ENCODE measurements at regions not wholly inside any gene's neighbourhood (a gene's known extent, or its start where the extent isn't known, plus 50 kb on each side); places are given as distances from the start of the nearest gene placed in this dataset.

DNA sequence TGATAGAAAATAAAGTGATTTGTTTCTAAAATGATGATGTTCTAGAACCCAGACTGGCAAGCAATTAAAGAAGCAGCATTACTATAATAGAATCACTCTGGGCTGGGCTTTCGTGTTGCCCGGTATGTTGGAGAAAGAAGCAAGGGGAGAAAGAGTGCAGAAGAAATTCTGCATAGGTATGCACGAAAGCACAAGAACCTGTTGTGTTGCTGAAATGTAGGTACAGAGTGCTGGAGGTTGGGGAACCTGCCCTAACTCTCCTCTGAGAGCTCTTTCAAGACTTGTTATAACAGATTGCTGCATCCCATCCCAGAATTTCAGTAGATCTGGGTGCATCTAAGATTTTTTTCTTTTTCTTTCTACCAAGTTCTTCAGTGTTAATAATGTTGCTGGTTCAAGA, 95.7 kb upstream of the DACH1 start:
- Histone ChIP-seq H3K27ac (ENCODE audit: low read depth, low read length, severe bottlenecking) (no peak overlapping the region), H3K36me3 (ENCODE audit: control insufficient read depth, insufficient read depth, low read length) (no peaks in the 10 kb centered on the region)
- 78 to 89% methylated on average over 3 of the region's 3 CpGs for WGBS, 2 experiments (ENCODE audit: insufficient coverage in 2 of 2)

GRCh38 chr13:71962126-71962525, 95.1 kb upstream of the DACH1 start:
- WGBS, 2 experiments (ENCODE audit: insufficient coverage in 2 of 2) = no CpG with 5 or more reads among the region's 2 CpGs
- Histone ChIP-seq H3K27ac (ENCODE audit: low read depth, low read length, severe bottlenecking) (no peak overlapping the region), H3K4me3 (ENCODE audit: extremely low read depth, insufficient read depth, low read length, poor library complexity, severe bottlenecking) (no peak overlapping the region)

More for the DNA sequence above, 95.7 kb upstream of the DACH1 start:
- Histone ChIP-seq H3K4me3 (ENCODE audit: extremely low read depth, insufficient read depth, low read length, poor library complexity, severe bottlenecking) (no peak overlapping the region), H3K9me3 (ENCODE audit: control insufficient read depth, low read length) (no peaks in the 10 kb centered on the region), H3K4me1 (ENCODE audit: control insufficient read depth, insufficient read depth, low read length, poor library complexity, severe bottlenecking) (peaks cover under 1% of the 10 kb centered on the region)

GRCh38 chr13:71949441-71949840, 82.4 kb upstream of the DACH1 start:
- H3K4me1 ChIP-seq (ENCODE audit: control insufficient read depth, insufficient read depth, low read length, poor library complexity, severe bottlenecking) = no peaks in the 10 kb centered on the region
- no peaks in the 10 kb centered on the region for H3K36me3 ChIP-seq (ENCODE audit: control insufficient read depth, insufficient read depth, low read length)
- no peak overlapping the region for H3K4me3 ChIP-seq (ENCODE audit: extremely low read depth, insufficient read depth, low read length, poor library complexity, severe bottlenecking)
- WGBS, 2 experiments (ENCODE audit: insufficient coverage in 2 of 2) = 86 to 100% methylated on average over 1 of the region's 2 CpGs
- no peaks in the 10 kb centered on the region for H3K9me3 ChIP-seq (ENCODE audit: control insufficient read depth, low read length)
- H3K27ac ChIP-seq (ENCODE audit: low read depth, low read length, severe bottlenecking) = no peak overlapping the region

More at GRCh38 chr13:71962126-71962525, 95.1 kb upstream of the DACH1 start:
- H3K9me3 ChIP-seq (ENCODE audit: control insufficient read depth, low read length) = no peaks in the 10 kb centered on the region
- no peaks in the 10 kb centered on the region for H3K36me3 ChIP-seq (ENCODE audit: control insufficient read depth, insufficient read depth, low read length)
- no peaks in the 10 kb centered on the region for H3K4me1 ChIP-seq (ENCODE audit: control insufficient read depth, insufficient read depth, low read length, poor library complexity, severe bottlenecking)

- 88 to 95% methylated on average over 2 of the region's 4 CpGs for WGBS, 2 experiments (ENCODE audit: insufficient coverage in 2 of 2)
- no peaks in the 10 kb centered on the region for H3K9me3 ChIP-seq (ENCODE audit: control insufficient read depth, low read length)
- H3K4me1 ChIP-seq (ENCODE audit: control insufficient read depth, insufficient read depth, low read length, poor library complexity, severe bottlenecking) = no peaks in the 10 kb centered on the region
Measured at GRCh38 chr13:71939186-71939585, 72.2 kb upstream of the DACH1 start.

DNA sequence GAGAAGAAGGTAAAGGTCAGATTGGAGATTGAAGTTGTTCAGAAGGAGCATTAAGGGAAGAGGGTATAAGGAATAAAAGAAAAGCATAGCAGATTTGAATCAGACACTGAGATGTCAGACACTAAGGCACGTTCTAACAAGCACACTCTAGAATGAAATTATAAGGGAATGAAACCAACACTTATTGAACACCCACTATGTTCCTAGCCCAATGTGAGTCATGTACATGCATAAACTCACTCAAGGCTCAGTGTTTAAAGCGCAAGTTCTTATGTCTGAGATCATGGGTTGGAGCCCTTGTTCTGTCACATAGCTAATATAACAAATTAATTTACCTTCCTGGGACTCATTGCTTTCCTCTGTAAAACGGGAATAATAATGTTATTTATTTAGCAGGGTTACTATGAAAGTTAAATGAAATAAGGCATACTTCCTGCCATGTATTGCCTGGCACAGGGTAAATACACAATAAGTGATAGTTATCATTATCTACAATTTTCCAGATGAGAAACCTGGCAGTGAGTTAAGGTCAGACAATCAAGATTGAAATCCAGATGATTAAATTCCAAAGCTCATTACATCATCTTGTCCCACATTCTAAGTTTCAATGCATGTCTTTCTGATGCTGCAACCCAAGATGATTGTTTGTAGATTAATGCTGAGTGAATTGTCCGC, 68.3 kb upstream of the DACH1 start:
- Histone ChIP-seq H3K9me3 (ENCODE audit: control insufficient read depth, low read length) (no peaks in the 10 kb centered on the region), H3K4me1 (ENCODE audit: control insufficient read depth, insufficient read depth, low read length, poor library complexity, severe bottlenecking) (no peaks in the 10 kb centered on the region), H3K4me3 (ENCODE audit: extremely low read depth, insufficient read depth, low read length, poor library complexity, severe bottlenecking) (no peak overlapping the region), H3K36me3 (ENCODE audit: control insufficient read depth, insufficient read depth, low read length) (no peaks in the 10 kb centered on the region), H3K27ac (ENCODE audit: low read depth, low read length, severe bottlenecking) (no peak overlapping the region)
- WGBS, 2 experiments (ENCODE audit: insufficient coverage in 2 of 2) = no CpG with 5 or more reads among the region's 4 CpGs

More at GRCh38 chr13:71939186-71939585, 72.2 kb upstream of the DACH1 start:
- Histone ChIP-seq H3K27ac (ENCODE audit: low read depth, low read length, severe bottlenecking) (no peak overlapping the region), H3K4me3 (ENCODE audit: extremely low read depth, insufficient read depth, low read length, poor library complexity, severe bottlenecking) (no peak overlapping the region), H3K36me3 (ENCODE audit: control insufficient read depth, insufficient read depth, low read length) (no peaks in the 10 kb centered on the region)

- no CpG with 5 or more reads among the region's 2 CpGs for WGBS, 2 experiments (ENCODE audit: insufficient coverage in 2 of 2)
- Histone ChIP-seq H3K9me3 (ENCODE audit: control insufficient read depth, low read length) (no peaks in the 10 kb centered on the region), H3K27ac (ENCODE audit: low read depth, low read length, severe bottlenecking) (no peak overlapping the region), H3K4me3 (ENCODE audit: extremely low read depth, insufficient read depth, low read length, poor library complexity, severe bottlenecking) (no peak overlapping the region), H3K4me1 (ENCODE audit: control insufficient read depth, insufficient read depth, low read length, poor library complexity, severe bottlenecking) (no peaks in the 10 kb centered on the region), H3K36me3 (ENCODE audit: control insufficient read depth, insufficient read depth, low read length) (no peaks in the 10 kb centered on the region)
Measured at GRCh38 chr13:71924931-71925330, 57.9 kb upstream of the DACH1 start.

- no peaks in the 10 kb centered on the region for H3K4me1 ChIP-seq (ENCODE audit: control insufficient read depth, insufficient read depth, low read length, poor library complexity, severe bottlenecking)
- 100% methylated on average over 1 of the region's 1 CpG for WGBS, 2 experiments (ENCODE audit: insufficient coverage in 2 of 2)
- H3K9me3 ChIP-seq (ENCODE audit: control insufficient read depth, low read length) = no peaks in the 10 kb centered on the region
- H3K4me3 ChIP-seq (ENCODE audit: extremely low read depth, insufficient read depth, low read length, poor library complexity, severe bottlenecking) = no peak overlapping the region
- no peaks in the 10 kb centered on the region for H3K36me3 ChIP-seq (ENCODE audit: control insufficient read depth, insufficient read depth, low read length)
- no peak overlapping the region for H3K27ac ChIP-seq (ENCODE audit: low read depth, low read length, severe bottlenecking)
Measured at GRCh38 chr13:71922194-71922593, 55.2 kb upstream of the DACH1 start.
